ENCODE measurements at regions not wholly inside any gene's neighbourhood (a gene's known extent, or its start where the extent isn't known, plus 50 kb on each side); places are given as distances from the start of the nearest gene placed in this dataset.

- DNase-seq: no peak
These were observed 199.3 kb upstream of the SGK1 start for GRCh38 chr6:134517145-134517658.

DNA sequence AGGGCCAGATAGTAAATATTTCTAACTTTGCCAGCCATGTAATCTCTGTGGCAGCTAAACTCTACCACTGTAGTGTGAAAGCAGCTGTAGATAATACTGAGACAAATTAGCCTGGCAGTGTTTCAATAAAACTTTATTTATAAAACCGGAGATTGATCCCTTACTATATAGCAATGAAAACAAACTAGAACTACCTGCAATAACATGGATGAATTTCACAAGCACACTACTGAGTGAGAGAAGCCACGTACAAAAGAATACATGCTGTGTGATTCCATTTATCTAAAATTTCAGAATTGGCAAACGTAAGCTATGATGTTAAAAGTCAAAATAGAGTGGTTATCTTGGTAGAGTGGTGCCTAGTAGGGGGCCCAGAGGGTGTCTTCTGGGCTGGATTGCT, 198.7 kb upstream of the SGK1 start:
- no peak for DNase-seq

GRCh38 chr6:134515986-134516385, 198.1 kb upstream of the SGK1 start:
- DNase-seq: no peak

DNA sequence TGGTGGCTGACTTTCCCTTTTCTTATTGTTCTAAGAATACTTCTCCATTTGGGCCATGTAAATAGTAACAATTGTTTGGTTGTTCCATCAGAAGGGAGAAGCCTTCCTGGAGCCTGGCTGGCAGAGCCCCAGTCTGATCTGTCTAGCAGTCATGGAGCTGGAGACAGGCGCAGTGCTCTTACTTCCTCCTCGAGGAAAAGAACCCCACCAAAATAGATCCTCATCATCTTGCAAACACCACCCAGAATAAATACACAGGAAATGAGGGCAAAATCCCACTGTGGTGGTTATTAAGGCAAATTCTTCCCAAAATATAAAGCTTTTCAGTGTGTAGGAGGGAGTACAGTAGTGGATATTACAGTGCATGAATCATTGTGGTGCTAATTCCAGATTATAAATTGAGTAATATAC, 195.1 kb upstream of the SGK1 start:
- no peak for DNase-seq

DNA sequence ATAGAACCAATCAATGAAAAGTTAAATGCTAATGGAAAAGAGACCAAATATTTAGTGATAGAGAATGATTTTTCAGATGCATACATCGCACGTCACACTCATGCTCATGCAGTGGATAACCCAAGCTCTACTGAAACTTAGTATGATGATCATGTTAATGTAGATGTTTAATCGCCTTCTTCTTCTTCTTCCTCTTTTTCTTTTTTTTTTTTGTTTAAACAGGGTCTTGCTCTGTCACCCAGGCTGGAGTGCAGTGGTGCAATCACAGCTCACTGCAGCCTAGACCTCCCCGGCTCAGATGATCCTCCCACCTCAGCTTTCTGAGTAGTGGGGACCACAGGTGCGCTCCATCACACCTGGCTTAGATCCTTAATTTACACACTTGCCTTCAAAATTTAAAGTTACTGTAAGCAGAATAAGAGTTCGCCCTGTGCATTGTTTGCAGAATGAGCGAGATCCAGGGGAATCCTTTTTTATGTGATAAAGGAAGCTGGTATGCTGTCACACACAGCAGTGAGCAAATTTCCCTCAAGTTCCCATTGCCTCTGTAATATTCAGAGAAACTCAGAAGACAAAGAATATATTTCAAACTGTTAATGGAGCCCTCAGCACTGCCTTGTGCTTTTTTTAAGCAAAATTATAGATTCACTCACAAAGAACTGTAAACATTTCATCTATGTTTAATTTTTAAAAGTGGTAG, 194.2 kb upstream of the SGK1 start:
- DNase-seq: no peak

DNA sequence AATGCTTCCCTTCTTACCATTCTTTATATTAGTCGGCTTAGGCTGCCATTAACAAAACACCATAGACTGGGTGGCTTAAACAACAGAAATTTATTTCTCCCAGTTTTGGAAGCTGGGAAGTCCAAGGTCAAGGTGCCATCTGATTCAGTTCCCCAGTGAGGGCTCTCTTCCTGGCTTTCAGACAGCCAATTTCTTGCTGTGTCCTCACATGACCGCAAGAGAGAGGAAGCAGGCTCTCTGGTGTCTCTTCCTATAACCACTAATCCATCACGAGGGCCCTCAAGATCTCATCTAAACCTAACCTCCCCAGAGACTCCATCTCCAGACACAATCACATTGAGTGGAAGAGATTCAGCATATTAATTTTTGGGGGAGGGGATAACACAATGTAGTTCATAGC, 193.0 kb upstream of the SGK1 start:
- DNase-seq: peak; percentile 19

DNA sequence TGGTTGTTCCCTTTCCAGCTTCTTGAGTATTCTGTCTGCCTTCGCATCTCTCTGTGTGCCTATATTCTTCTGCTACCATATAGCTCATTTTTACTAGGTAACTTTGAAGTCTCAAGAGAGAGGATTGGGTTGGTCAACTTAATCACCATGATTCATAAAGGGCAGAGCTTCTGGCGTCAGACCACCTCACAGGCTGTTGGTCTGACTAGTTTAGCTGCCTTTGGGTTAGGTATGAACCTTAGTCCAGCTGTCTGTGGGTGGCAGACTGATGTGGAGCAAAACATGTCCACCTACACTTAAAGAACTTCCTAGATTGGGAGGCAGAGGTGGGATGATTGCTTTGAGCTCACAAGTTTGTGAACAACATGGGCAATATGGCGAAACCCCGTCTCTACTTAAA, 192.2 kb upstream of the SGK1 start:
- no peak for DNase-seq

GRCh38 chr6:134508862-134509498, 191.1 kb upstream of the SGK1 start:
- no peak for DNase-seq

DNA sequence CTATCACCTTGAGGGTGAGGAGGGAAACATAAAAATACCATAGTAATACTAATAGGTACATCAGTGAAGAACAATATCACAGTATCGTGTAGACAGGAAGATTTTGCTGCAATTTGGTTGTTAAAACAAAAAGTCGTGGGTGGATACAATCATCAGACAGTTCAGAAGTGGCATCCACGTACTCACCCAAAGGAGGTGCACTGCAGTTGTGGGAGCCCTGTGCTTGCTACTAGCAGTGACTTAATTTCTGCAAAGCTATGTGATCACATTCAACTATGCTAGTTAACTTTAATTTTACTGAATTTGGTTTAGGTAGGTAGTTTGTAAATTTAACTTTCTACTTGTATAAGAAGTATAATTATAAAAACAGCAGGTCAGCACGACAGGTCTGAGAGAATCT, 188.2 kb upstream of the SGK1 start:
- no peak for DNase-seq

GRCh38 chr6:134503585-134504281, 185.8 kb upstream of the SGK1 start:
- no peak for DNase-seq

- DNase-seq: no peak
These were observed 185.0 kb upstream of the SGK1 start for GRCh38 chr6:134502614-134503549.

- no peak for DNase-seq
These were observed 178.0 kb upstream of the SGK1 start for GRCh38 chr6:134495890-134496248.

DNA sequence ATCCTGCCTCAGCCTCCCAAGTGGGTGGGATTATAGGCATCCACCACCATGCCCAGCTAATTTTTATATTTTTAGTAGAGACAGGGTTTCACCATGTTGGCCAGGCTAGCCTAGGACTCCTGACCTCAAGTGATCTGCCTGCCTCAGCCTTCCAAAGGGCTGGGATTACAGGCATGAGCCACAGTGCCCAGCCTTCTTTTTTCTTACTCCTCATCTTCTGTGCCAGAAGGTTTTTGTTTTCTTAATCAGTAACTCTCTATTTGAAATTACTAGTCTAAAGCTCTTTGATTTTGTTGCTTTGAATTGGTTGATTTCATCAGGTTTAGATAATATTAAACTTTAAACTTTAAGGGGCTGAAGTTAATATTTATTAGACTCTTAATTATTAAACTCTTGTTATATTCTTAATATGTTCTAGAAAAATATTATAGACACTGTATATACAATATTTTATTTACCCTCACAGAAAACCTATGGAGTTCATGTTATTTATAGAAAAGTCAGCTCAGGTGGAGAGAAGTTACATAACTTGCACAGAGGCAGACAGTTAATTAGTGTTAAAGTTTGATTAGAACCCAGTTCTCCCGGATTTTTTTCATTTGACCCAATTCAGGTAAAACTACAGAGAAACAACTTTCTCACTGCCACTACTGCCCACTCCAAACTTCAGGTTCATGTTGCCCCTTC, 177.4 kb upstream of the SGK1 start:
- DNase-seq: no peak

GRCh38 chr6:134493789-134494188, 175.9 kb upstream of the SGK1 start:
- DNase-seq: no peak

DNA sequence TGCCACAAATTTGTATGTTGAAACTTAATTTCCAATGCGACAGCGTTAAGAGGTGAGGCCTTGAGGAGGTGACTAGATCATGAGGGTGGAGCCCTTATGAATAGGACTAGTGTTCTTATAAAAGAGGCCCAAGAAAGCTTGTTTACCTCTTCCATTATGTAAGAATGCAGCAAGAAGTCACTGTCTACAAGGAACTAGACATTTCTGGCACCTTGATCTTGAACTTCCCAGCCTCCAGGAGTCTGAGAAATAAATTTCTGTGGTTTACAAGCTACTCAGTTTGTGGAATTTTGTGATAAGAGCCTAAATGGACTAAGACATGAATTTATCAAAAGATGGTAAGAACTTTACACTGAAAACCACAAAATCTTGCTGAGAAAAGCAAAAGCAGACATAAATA, 173.6 kb upstream of the SGK1 start:
- no peak for DNase-seq

- DNase-seq: no peak
These were observed 164.8 kb upstream of the SGK1 start for GRCh38 chr6:134482593-134483270.

- no peak for DNase-seq
These were observed 164.1 kb upstream of the SGK1 start for GRCh38 chr6:134481966-134482365.

DNA sequence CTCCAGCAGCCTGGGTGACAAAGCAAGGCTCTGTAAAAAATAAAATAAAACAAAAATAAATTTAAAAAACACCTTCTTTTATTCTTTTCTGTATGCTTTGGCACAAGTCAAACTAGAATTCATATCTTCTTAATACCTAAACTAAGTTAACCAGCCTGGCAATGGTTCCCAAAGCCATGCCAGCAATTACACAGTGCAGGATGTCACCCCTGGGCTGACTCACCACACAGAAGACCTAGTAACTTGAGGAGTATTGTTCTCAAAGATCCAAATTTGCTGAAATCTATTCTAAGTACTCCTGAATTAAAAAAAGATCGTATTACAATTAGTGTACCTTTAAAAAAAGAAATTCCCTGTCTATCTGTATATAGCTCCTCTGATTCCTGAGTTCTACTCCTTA, 162.7 kb upstream of the SGK1 start:
- DNase-seq: no peak

GRCh38 chr6:134478764-134479399, 161.0 kb upstream of the SGK1 start:
- DNase-seq: no peak

- DNase-seq: no peak
These were observed 160.2 kb upstream of the SGK1 start for GRCh38 chr6:134477991-134478635.

- no peak for DNase-seq
These were observed 157.0 kb upstream of the SGK1 start for GRCh38 chr6:134474955-134475354.
